ENCODE measurements at regions not wholly inside any gene's neighbourhood (a gene's known extent, or its start where the extent isn't known, plus 50 kb on each side); places are given as distances from the start of the nearest gene placed in this dataset.

DNA sequence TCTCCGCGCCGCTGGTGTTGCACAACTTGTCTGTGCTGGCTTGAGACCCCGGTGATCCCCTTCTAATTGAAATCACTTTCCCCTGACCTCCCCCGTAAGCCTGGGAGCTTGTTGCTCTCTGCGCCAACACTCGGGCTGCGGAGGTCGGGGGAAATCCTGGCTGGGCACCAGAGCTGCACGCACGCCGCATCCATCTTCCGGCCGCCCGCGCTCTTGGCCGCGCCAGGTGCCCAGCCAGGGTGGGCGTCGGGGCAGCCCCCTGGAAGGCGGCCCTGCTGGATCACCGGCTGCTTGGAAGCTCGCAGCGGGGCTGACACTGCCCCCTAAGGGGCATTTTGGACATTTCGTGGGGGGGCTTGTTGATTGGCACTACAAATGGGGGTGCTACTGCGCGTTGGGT lies 280.3 kb upstream of the SKOR2 start:
- no peaks in the 10 kb centered on the region for H3K36me3 ChIP-seq (ENCODE audit: low read depth)
- H3K9me2 ChIP-seq (ENCODE audit: insufficient read depth) = no peaks in the 10 kb centered on the region
- no peak for TF ChIP-seq EZH2 (IDR thresholded peaks at IDR 0.05; ENCODE audit: low read depth)
- TF ChIP-seq, protein P1, sequence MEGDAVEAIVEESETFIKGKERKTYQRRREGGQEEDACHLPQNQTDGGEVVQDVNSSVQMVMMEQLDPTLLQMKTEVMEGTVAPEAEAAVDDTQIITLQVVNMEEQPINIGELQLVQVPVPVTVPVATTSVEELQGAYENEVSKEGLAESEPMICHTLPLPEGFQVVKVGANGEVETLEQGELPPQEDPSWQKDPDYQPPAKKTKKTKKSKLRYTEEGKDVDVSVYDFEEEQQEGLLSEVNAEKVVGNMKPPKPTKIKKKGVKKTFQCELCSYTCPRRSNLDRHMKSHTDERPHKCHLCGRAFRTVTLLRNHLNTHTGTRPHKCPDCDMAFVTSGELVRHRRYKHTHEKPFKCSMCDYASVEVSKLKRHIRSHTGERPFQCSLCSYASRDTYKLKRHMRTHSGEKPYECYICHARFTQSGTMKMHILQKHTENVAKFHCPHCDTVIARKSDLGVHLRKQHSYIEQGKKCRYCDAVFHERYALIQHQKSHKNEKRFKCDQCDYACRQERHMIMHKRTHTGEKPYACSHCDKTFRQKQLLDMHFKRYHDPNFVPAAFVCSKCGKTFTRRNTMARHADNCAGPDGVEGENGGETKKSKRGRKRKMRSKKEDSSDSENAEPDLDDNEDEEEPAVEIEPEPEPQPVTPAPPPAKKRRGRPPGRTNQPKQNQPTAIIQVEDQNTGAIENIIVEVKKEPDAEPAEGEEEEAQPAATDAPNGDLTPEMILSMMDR (conservative IDR thresholded peaks at IDR 0.05) = no peak
- BruUV-seq (replicated peaks) = no TSS peak
- no peak overlapping the region for H3K4me2 ChIP-seq
- H3K79me2 ChIP-seq (ENCODE audit: low read depth) = no peaks in the 10 kb centered on the region
- DNase-seq = no peak
- no peaks in the 10 kb centered on the region for H3F3A ChIP-seq (ENCODE audit: insufficient read depth, low read depth)
- no peaks in the 10 kb centered on the region for H4K20me1 ChIP-seq (ENCODE audit: insufficient read depth)
- ChIA-PET POLR2A (ENCODE audit: unreplicated experiment) (no interaction called here), CTCF (no interaction called here)
- H3K27ac ChIP-seq = no peak overlapping the region
- H3K4me1 ChIP-seq (replicated peaks; ENCODE audit: insufficient read depth) = no peaks in the 10 kb centered on the region
- peaks cover 19% of the 10 kb centered on the region for H3K27me3 ChIP-seq (ENCODE audit: insufficient read depth, low read depth)
- H2AFZ ChIP-seq = no peak overlapping the region
- intact Hi-C loops (cut with micrococcal nuclease; ENCODE audit: unreplicated experiment) = no loop called here
- H3K9me3 ChIP-seq (ENCODE audit: insufficient read depth, low read depth) = no peaks in the 10 kb centered on the region
- no peak overlapping the region for H3K4me3 ChIP-seq

DNA sequence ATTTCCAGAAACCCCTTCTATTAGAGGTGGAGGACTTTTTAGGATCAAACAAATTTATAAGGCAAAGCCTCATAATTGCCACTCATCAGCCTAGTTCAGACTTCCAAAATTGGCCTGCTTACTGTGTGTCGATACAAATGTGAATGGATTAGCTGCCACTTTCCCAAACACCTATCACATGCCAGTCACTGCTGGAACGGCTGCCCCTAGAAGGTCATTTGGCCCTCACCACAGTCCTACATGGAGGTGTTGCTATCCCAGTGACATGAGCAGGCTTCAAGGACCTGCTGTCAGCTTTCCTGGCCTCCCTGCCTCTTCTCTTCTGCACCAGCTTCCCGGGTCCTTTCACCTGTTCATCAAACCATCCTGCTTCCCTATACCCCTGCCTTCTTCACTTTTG lies 279.2 kb upstream of the SKOR2 start:
- H2AFZ ChIP-seq = no peak overlapping the region
- no peak overlapping the region for H3K4me3 ChIP-seq
- no peak overlapping the region for H3K27ac ChIP-seq
- H3F3A ChIP-seq (ENCODE audit: insufficient read depth, low read depth) = no peaks in the 10 kb centered on the region
- H4K20me1 ChIP-seq (ENCODE audit: insufficient read depth) = no peaks in the 10 kb centered on the region
- DNase-seq = no peak
- ChIA-PET CTCF (no interaction called here), POLR2A (ENCODE audit: unreplicated experiment) (no interaction called here)
- no peaks in the 10 kb centered on the region for H3K79me2 ChIP-seq (ENCODE audit: low read depth)
- H3K9me3 ChIP-seq (ENCODE audit: insufficient read depth, low read depth) = no peaks in the 10 kb centered on the region
- H3K4me1 ChIP-seq (replicated peaks; ENCODE audit: insufficient read depth) = no peaks in the 10 kb centered on the region
- peaks cover 25% of the 10 kb centered on the region for H3K27me3 ChIP-seq (ENCODE audit: insufficient read depth, low read depth)
- BruUV-seq (replicated peaks) = no TSS peak
- H3K36me3 ChIP-seq (ENCODE audit: low read depth) = no peaks in the 10 kb centered on the region
- no peaks in the 10 kb centered on the region for H3K9me2 ChIP-seq (ENCODE audit: insufficient read depth)
- intact Hi-C loops (cut with micrococcal nuclease; ENCODE audit: unreplicated experiment) = no loop called here
- TF ChIP-seq, protein P1 (conservative IDR thresholded peaks at IDR 0.05) = no peak
- no peak for TF ChIP-seq EZH2 (IDR thresholded peaks at IDR 0.05; ENCODE audit: low read depth)
- H3K4me2 ChIP-seq = no peak overlapping the region

DNA sequence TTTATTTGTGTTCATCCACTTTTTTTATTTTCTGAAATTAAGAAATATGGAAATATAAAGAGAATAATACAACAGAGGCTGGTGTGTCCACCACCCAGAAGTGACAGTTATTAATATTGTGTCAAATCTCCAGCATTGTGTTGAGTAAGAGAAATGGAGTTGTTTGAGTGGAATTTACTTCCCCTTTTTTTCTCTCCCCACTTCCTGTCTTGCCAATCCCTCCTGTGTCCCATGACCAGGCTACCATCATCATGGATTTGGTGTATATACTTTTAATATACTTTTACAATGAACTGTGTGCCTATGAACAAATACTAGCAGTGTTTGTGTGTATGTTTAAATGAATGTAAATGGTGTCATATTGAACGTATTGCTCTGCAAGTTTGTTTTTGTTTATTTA lies 276.9 kb upstream of the SKOR2 start:
- CTCF ChIA-PET = no interaction called here
- no peaks in the 10 kb centered on the region for H3K79me2 ChIP-seq (ENCODE audit: low read depth)
- DNase-seq = no peak
- H4K20me1 ChIP-seq (ENCODE audit: insufficient read depth) = no peaks in the 10 kb centered on the region
- H3K9me3 ChIP-seq (ENCODE audit: insufficient read depth, low read depth) = no peaks in the 10 kb centered on the region
- POLR2A ChIA-PET (ENCODE audit: unreplicated experiment) = no interaction called here
- intact Hi-C loops (cut with micrococcal nuclease; ENCODE audit: unreplicated experiment) = no loop called here
- no peak overlapping the region for H3K27ac ChIP-seq
- no peak overlapping the region for H3K4me2 ChIP-seq
- H3K9me2 ChIP-seq (ENCODE audit: insufficient read depth) = no peaks in the 10 kb centered on the region
- no peaks in the 10 kb centered on the region for H3F3A ChIP-seq (ENCODE audit: insufficient read depth, low read depth)
- BruUV-seq (replicated peaks) = no TSS peak
- H3K4me1 ChIP-seq (replicated peaks; ENCODE audit: insufficient read depth) = no peaks in the 10 kb centered on the region
- no peaks in the 10 kb centered on the region for H3K36me3 ChIP-seq (ENCODE audit: low read depth)
- H3K27me3 ChIP-seq (ENCODE audit: insufficient read depth, low read depth) = peaks cover 46% of the 10 kb centered on the region
- no peak overlapping the region for H2AFZ ChIP-seq
- no peak for TF ChIP-seq EZH2 (IDR thresholded peaks at IDR 0.05; ENCODE audit: low read depth)
- TF ChIP-seq, protein P1 (conservative IDR thresholded peaks at IDR 0.05) = no peak
- H3K4me3 ChIP-seq = no peak overlapping the region
